ENCODE measurements at regions not wholly inside any gene's neighbourhood (a gene's known extent, or its start where the extent isn't known, plus 50 kb on each side); places are given as distances from the start of the nearest gene placed in this dataset.

GRCh38 chr2:30041884-30042283 lies 104.9 kb upstream of the YPEL5 start:
- DNase-seq (ENCODE audit: low read depth): no peak
- no peak overlapping the region for H3K4me3 ChIP-seq (ENCODE audit: low read depth, low read length)
- TF ChIP-seq, protein P1, sequence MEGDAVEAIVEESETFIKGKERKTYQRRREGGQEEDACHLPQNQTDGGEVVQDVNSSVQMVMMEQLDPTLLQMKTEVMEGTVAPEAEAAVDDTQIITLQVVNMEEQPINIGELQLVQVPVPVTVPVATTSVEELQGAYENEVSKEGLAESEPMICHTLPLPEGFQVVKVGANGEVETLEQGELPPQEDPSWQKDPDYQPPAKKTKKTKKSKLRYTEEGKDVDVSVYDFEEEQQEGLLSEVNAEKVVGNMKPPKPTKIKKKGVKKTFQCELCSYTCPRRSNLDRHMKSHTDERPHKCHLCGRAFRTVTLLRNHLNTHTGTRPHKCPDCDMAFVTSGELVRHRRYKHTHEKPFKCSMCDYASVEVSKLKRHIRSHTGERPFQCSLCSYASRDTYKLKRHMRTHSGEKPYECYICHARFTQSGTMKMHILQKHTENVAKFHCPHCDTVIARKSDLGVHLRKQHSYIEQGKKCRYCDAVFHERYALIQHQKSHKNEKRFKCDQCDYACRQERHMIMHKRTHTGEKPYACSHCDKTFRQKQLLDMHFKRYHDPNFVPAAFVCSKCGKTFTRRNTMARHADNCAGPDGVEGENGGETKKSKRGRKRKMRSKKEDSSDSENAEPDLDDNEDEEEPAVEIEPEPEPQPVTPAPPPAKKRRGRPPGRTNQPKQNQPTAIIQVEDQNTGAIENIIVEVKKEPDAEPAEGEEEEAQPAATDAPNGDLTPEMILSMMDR (conservative IDR thresholded peaks at IDR 0.05; ENCODE audit: low read depth, low read length): no peak

GRCh38 chr2:30046396-30046795 lies 100.4 kb upstream of the YPEL5 start:
- no peak overlapping the region for H3K4me3 ChIP-seq (ENCODE audit: low read depth, low read length)
- TF ChIP-seq, protein P1 (conservative IDR thresholded peaks at IDR 0.05; ENCODE audit: low read depth, low read length): no peak

GRCh38 chr2:30046979-30047378 lies 99.8 kb upstream of the YPEL5 start:
- no peak overlapping the region for H3K4me3 ChIP-seq (ENCODE audit: low read depth, low read length)
- DNase-seq (ENCODE audit: low read depth): no peak
- TF ChIP-seq, protein P1 (conservative IDR thresholded peaks at IDR 0.05; ENCODE audit: low read depth, low read length): no peak

More at GRCh38 chr2:30046396-30046795, 100.4 kb upstream of the YPEL5 start:
- no peak for DNase-seq (ENCODE audit: low read depth)

DNA sequence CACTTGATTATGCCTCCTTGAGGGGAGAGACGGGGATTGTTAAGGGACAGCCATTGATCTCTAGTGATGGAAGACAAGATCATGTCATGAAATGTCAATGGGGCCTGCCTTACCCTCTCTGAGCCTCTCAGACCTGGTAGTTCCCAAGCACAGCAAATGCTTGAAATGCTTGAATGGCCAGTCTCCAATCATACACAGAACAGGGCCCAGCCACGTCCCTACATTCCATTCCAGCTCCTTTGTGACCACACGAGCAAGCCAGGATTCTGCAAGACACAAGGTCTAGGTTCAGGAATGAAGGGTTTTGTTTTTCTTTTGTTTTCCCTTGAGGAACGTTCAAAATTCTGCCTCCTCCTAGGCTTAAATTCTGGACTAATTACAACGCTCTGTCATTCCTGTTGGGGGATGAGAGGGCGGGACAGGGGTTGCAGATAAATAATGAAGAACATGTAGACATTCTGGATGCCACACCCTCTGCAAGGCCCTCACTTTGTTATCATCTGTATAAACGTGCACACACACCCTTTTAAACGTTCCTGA lies 98.1 kb upstream of the YPEL5 start:
- H3K4me3 ChIP-seq (ENCODE audit: low read depth, low read length): no peak overlapping the region
- TF ChIP-seq, protein P1 (conservative IDR thresholded peaks at IDR 0.05; ENCODE audit: low read depth, low read length): no peak
- no peak for DNase-seq (ENCODE audit: low read depth)

DNA sequence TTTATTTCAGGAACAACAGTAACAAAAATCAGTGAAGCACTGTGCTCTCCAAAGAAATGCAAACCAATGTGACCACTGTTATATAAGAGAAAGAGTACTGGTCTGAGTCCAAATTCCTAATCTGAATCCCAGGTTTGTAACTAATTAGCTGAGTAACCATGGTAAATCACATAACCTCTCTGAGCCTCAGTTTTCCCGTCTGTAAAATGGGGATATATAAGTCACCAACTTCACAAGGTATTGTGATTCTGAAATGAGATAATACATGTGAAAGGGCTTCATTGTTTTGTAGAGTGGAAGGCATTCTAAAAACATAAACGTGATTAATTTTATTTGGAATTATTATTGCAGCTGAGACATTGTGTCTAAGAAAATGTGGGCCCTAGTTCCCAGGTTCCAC lies 91.3 kb upstream of the YPEL5 start:
- TF ChIP-seq, protein P1 (conservative IDR thresholded peaks at IDR 0.05; ENCODE audit: low read depth, low read length): no peak
- no peak overlapping the region for H3K4me3 ChIP-seq (ENCODE audit: low read depth, low read length)
- no peak for DNase-seq (ENCODE audit: low read depth)

GRCh38 chr2:30060562-30060961 lies 86.2 kb upstream of the YPEL5 start:
- no peak overlapping the region for H3K4me3 ChIP-seq (ENCODE audit: low read depth, low read length)
- TF ChIP-seq, protein P1 (conservative IDR thresholded peaks at IDR 0.05; ENCODE audit: low read depth, low read length): no peak
- no peak for DNase-seq (ENCODE audit: low read depth)

GRCh38 chr2:30068067-30068466 lies 78.7 kb upstream of the YPEL5 start:
- no peak overlapping the region for H3K4me3 ChIP-seq (ENCODE audit: low read depth, low read length)
- TF ChIP-seq, protein P1 (conservative IDR thresholded peaks at IDR 0.05; ENCODE audit: low read depth, low read length): no peak
- DNase-seq (ENCODE audit: low read depth): no peak

Measured in epithelial cell of proximal tubule (primary cell).